ENCODE measurements at regions not wholly inside any gene's neighbourhood (a gene's known extent, or its start where the extent isn't known, plus 50 kb on each side); places are given as distances from the start of the nearest gene placed in this dataset.

DNA sequence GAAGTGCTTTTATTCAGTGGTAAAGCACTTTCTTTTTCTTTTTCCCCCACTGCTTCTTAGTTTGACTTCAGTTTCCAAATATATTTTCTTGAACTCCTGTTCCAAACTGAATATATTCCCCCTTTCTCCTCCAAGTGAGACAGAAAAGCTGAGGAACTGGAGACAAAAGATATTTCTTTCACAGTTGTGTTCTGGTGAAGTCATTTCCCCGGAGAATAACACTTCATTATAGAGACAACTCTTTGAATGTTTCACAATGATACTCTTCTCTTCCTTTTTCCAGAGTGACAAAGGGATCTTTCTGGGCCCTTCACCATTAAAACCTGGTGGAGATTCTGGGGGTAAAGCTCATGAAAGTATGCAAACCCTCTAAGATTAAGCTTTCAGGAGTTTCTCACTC lies 860.8 kb upstream of the SLITRK5 start:
- H3K4me3 ChIP-seq (ENCODE audit: low read depth, low read length): no peak overlapping the region
- TF ChIP-seq CTCF (IDR thresholded peaks at IDR 0.05; ENCODE audit: insufficient read depth, low read length): no peak
- no peak for DNase-seq (ENCODE audit: low read depth)

- no peak for DNase-seq (ENCODE audit: low read depth)
- H3K4me3 ChIP-seq (ENCODE audit: low read depth, low read length): no peak overlapping the region
- no peak for TF ChIP-seq CTCF (IDR thresholded peaks at IDR 0.05; ENCODE audit: insufficient read depth, low read length)
Observed at GRCh38 chr13:86813198-86813597, 858.0 kb upstream of the SLITRK5 start.

- no peak for DNase-seq (ENCODE audit: low read depth)
- no peak overlapping the region for H3K4me3 ChIP-seq (ENCODE audit: low read depth, low read length)
- TF ChIP-seq CTCF (IDR thresholded peaks at IDR 0.05; ENCODE audit: insufficient read depth, low read length): no peak
Observed at GRCh38 chr13:86825410-86825809, 845.8 kb upstream of the SLITRK5 start.

GRCh38 chr13:86826232-86826631 lies 844.9 kb upstream of the SLITRK5 start:
- no peak for DNase-seq (ENCODE audit: low read depth)
- H3K4me3 ChIP-seq (ENCODE audit: low read depth, low read length): no peak overlapping the region
- TF ChIP-seq CTCF (IDR thresholded peaks at IDR 0.05; ENCODE audit: insufficient read depth, low read length): no peak

- H3K4me3 ChIP-seq (ENCODE audit: low read depth, low read length): no peak overlapping the region
- no peak for TF ChIP-seq CTCF (IDR thresholded peaks at IDR 0.05; ENCODE audit: insufficient read depth, low read length)
- DNase-seq (ENCODE audit: low read depth): no peak
Observed at GRCh38 chr13:86830046-86830445, 841.1 kb upstream of the SLITRK5 start.

- no peak overlapping the region for H3K4me3 ChIP-seq (ENCODE audit: low read depth, low read length)
- no peak for TF ChIP-seq CTCF (IDR thresholded peaks at IDR 0.05; ENCODE audit: insufficient read depth, low read length)
- DNase-seq (ENCODE audit: low read depth): no peak
Observed at GRCh38 chr13:86831084-86831483, 840.1 kb upstream of the SLITRK5 start.

GRCh38 chr13:86838411-86839120 lies 832.6 kb upstream of the SLITRK5 start:
- no peak overlapping the region for H3K4me3 ChIP-seq (ENCODE audit: low read depth, low read length)
- no peak for TF ChIP-seq CTCF (IDR thresholded peaks at IDR 0.05; ENCODE audit: insufficient read depth, low read length)
- DNase-seq (ENCODE audit: low read depth): no peak
